HG03064 (cell line): ENCODE measurements at regions not wholly inside any gene's neighbourhood (a gene's known extent, or its start where the extent isn't known, plus 50 kb on each side); places are given as distances from the start of the nearest gene placed in this dataset.

Experiments used
- ATAC-seq: cut with Tn5 transposase; IDR thresholded peaks from one replicate; pipeline ENCODE4 v1.9.1; 2021; ENCODE audit warnings: low read depth; ENCODE audit not compliant: unreplicated experiment

DNA sequence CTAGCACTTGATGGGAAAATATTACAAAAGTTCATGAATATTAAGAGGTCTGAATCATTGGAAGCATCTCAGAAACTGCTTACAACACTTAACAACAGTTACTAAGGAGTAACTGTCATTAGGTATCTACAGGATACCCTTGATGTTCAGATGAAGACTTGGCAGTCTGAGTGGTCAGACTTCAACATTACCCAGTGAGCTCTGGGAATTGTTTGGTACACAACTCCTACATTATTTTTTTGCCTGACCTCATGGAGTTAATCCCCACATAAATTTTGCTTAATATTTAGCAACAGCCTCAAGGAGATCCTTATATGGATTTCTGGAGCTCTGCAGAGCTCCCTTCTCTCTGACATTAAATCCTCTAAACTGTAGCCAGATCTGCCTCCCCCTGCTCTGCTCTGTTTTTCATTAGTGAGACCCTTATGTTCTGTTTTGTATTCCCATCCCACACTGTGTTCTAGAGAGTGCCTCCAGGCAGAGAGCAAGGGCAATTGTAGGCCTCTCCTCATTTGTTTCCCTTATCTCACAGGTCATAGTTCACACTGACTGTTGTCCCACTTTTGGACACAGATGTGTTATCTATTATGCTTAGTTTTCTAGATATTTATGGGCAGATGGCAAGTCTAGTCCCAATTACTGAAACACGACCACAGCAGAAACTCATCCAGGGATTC, 368.8 kb downstream of the GASK1B start:
- no peak for ATAC-seq

DNA sequence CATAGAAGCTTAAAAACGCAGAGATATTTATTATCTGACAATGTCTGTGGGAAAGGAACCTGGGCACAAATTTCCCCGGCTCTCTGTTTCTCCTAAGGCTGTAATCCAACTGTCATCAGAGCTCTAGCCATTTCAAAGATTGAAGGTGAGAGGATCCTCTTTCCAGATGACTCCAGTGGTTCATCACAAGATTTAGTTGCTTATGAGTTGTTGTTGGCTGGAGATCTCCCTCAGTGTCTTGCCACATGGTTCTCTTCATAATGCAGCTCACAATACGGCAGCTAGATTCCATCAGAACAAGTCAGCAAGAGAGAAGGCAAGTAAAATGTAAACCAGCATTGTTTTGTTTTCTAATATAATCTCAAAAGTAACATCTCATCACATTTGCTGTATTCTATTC, 369.4 kb downstream of the GASK1B start:
- no peak for ATAC-seq

- ATAC-seq: no peak
These were observed 377.3 kb downstream of the GASK1B start for GRCh38 chr4:157795495-157795894.

GRCh38 chr4:157792716-157793115, 380.1 kb downstream of the GASK1B start:
- no peak for ATAC-seq

DNA sequence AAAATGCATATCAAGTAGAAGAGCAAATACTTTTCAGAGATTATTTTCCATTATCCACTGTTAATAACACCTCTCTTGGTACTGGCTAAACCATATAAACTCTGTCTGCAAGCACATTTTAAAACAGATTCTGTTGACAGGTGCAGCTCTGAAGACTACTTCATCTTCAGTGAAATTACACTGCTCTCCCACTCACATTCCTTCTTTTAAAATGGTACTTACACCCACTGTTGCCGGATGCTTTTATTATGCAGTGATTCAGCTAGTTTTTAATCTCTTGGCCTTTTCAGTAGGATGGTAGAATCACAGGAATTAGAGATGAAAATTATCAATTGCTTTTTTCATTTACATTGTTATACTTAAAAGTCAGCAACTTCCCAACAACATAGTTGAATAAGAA, 381.6 kb downstream of the GASK1B start:
- ATAC-seq: no peak

GRCh38 chr4:157787618-157788017, 385.2 kb downstream of the GASK1B start:
- no peak for ATAC-seq

GRCh38 chr4:157781361-157781760, 391.5 kb downstream of the GASK1B start:
- ATAC-seq: no peak

DNA sequence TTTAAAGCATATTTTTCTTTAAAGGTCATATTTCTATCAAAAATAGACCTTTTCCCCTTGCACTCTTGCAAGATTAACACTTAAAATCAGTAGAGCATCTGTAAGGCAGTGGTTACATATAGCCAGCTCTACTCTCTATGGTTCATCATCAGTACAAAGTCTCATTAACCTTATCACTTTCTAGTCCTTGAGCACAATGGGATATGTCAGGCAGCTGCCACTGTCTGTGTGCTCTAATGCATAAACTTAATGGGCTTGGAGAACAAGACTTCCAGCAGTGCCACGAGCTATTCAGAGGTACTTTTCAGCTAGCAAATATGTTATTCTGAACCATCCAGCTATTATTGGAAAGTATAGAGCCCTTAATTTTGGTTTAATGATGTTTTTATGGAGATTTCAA, 393.7 kb downstream of the GASK1B start:
- ATAC-seq: no peak

DNA sequence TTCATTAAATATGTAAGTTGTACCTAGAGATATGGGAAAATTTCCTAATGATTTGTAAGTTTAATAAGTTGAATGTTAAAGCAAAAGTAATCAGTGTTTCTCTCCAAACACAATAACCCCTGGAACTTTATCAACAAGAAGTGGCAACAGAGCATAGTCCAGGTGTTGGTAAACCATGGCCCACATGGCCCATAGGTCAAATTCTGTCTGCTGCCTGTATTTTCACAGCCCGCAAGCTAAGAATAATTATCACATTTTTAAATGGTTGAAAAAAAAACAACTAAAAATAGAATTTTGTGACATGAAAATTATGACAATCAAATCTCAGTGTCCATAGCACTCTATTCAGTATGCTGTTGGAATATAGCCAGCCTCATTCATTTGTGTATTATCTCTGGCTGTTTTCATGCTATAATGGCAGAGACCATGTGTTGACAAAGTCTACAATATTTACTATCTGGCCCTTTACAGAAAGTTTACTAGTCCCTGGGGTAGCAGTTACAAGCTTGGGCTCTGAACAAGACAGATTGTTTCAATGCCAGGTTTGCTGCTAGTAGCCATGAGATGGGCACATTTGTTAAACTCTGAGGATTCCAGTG, 395.8 kb downstream of the GASK1B start:
- no peak for ATAC-seq

DNA sequence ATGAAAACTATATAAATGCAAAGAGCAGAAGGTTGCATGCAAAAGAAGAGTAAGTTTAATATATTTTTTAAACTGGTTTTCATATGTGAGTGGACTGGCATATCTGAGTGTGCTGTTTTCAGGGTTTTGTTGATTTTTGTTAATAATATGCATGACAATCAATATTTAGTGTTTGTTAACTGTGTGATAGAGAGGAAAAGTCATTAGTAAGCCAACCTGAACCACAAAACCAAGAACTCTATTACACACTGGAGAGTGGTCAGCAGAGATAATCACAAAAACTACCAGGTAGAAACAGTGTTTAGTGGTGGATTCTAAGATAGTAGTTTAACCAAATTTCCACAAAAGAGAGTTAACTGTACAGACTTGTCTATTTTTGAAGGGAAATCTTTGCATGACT, 396.9 kb downstream of the GASK1B start:
- ATAC-seq: no peak

- ATAC-seq: no peak
These were observed 399.9 kb downstream of the GASK1B start for GRCh38 chr4:157772907-157773306.

- no peak for ATAC-seq
These were observed 404.4 kb downstream of the GASK1B start for GRCh38 chr4:157768419-157768818.

- no peak for ATAC-seq
These were observed 409.3 kb downstream of the GASK1B start for GRCh38 chr4:157763490-157763889.

- ATAC-seq: no peak
These were observed 418.4 kb downstream of the GASK1B start for GRCh38 chr4:157754410-157754809.

DNA sequence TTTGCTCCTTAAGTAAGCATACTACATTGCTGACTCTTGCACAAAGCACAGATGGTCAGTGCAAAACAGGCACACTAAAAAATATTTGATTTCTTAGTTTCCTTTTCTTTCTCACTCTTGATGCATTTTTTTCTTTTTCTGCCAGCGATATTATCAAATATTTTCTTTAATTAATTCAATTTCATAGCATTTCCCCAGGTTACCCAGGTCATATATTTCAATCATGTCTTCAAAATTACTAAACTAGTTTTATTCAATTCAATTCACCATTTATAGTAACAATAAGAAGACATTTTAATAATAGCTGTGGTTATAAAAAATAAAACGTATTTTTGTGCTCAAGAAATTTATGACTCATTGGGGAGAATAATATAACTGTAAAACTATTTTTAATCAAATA, 421.2 kb downstream of the GASK1B start:
- ATAC-seq: no peak

DNA sequence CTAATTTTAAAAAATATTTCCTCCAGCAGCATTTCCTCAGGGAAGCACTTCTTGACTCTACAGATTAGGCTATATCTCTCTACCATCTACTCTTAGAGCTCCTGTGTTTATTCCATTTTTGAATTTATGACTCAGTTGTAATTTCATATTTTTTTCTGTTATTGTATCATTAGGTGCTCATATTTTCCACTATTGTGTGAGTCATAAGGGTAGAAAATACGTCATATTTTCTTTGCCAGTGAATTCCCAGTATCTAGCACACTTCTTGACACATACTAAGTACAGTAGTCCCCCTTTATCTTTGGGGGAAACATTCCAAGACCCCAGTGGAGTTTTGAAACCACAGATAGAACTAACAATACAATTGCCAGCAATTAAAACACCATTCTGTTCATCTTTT, 431.2 kb downstream of the GASK1B start:
- ATAC-seq: no peak

GRCh38 chr4:157739242-157739641, 433.6 kb downstream of the GASK1B start:
- no peak for ATAC-seq

DNA sequence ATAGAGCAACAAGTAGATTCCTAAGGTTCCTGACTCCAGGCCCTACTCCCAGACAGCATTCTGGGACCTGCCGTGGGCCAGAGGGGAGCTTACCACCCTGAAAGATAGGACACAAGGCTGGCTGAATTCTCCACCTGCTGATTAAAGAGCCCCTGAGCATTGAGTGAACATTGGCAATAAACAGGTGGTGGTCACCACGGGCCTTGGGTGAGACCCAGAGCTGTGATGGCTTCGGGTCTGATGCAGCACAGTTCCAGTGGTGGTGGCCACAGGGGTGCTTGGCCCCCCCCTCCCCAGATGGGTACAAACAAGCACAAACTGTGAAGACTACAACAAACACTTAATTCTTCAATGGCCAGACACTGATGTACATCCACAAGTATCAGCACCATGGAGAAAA, 444.6 kb downstream of the GASK1B start:
- ATAC-seq: no peak

GRCh38 chr4:157727163-157727562, 445.7 kb downstream of the GASK1B start:
- no peak for ATAC-seq

DNA sequence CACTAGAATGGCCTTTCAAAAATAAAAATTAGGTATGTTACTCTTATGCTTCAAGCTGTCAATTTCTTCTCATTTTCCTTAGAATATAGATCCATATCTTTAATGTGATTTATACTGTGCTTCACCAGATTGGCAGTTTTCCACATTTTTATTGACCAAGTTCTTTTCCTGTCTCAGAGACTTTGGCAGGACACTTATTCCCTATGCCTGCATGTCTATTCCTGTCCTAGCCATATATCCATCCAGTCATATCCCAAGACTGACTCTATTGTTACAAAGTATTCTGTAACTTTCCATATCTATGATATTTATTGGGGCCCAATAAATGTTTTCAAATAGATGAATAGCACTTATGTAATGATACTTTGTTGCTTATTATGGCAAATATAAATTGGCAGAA, 450.7 kb downstream of the GASK1B start:
- no peak for ATAC-seq

DNA sequence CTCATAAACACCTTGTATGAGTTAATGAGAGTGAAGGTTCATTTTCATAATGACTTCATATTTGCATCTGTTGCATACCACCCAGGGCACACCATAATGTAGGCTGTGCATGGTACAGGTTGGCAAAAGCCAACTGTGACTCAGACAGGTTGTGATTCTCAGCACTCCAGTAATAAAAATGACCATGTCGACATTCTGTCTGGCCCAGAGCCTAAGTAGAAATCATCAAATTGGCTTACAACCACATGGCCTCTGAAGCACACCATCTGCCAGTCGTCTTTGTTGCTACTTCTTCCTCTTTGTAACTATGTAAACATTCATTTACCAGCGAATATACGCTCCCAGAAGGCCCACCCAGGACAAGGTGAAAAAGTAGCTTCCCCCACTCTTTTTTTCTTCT, 459.5 kb downstream of the GASK1B start:
- no peak for ATAC-seq

- ATAC-seq: no peak
These were observed 466.7 kb downstream of the GASK1B start for GRCh38 chr4:157706155-157706554.

GRCh38 chr4:157702831-157703230, 470.0 kb downstream of the GASK1B start:
- ATAC-seq: no peak
